ENCODE measurements at regions not wholly inside any gene's neighbourhood (a gene's known extent, or its start where the extent isn't known, plus 50 kb on each side); places are given as distances from the start of the nearest gene placed in this dataset.
"Not testable (repeated sequence)": the region's sequence is repeated elsewhere in the genome, so short reads cannot be mapped to it uniquely, and the experiment has no call there.

GRCh38 chr7:113270790-113271189 lies 152.4 kb upstream of the SMIM30 start:
- 71 to 94% methylated on average over 2 of the region's 2 CpGs for WGBS, 2 donors
- H3K27me3 ChIP-seq, result no peaks in the 10 kb centered on the region
- no peaks in the 10 kb centered on the region for H3K36me3 ChIP-seq
- no peaks in the 10 kb centered on the region for H3K9me3 ChIP-seq
- no peak for DNase-seq
- no peak overlapping the region for H3K27ac ChIP-seq
- intact Hi-C loops (cut with DNase I), result no loop called here
- TF ChIP-seq POLR2A (IDR thresholded peaks at IDR 0.05), result no peak
- no peaks in the 10 kb centered on the region for H3K4me1 ChIP-seq
- no peak overlapping the region for H3K4me3 ChIP-seq (replicated peaks in 1 of 3)

DNA sequence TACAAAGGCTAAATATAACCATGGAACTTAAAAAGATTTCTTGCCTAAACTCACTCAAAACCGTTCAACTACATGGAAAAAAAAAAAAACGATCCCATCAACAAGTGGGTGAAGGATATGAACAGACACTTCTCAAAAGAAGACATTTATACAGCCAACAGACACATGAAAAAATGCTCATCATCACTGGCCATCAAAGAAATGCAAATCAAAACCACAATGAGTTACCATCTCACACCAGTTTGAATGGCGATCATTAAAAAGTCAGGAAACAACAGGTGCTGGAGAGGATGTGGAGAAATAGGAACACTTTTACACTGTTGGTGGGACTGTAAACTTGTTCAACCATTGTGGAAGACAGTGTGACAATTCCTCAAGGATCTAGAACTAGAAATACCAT lies 151.2 kb upstream of the SMIM30 start:
- DNase-seq; H3K4me1 ChIP-seq; H3K4me3 ChIP-seq (replicated peaks in 1 of 3); H3K27me3 ChIP-seq; intact Hi-C loops (cut with DNase I); H3K27ac ChIP-seq; H3K36me3 ChIP-seq; H3K9me3 ChIP-seq: not testable (repeated sequence)
- WGBS, 2 donors, result 91 to 98% methylated on average over 3 of the region's 3 CpGs

DNA sequence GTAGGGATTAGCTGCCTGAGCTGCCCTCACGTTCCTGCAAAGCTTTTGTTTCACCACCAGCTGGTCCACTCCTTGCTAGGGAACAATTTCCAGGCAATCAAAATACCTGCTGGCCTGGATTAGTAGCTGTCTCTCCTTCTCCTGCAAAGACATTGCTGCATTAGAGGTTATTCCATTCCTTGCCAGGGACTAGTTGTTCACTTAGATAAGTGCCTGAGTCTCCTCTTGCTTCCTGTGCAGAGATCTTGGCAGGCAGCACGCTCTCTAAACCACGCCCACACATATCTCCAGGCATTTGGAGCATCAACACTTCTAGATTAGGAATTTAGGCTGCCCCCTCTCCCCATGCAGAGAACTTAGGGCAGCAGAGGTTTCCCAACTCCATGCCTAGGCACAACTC lies 150.4 kb upstream of the SMIM30 start:
- intact Hi-C loops (cut with DNase I), result no loop called here
- no peak for TF ChIP-seq POLR2A (IDR thresholded peaks at IDR 0.05)
- TF ChIP-seq, protein P1, sequence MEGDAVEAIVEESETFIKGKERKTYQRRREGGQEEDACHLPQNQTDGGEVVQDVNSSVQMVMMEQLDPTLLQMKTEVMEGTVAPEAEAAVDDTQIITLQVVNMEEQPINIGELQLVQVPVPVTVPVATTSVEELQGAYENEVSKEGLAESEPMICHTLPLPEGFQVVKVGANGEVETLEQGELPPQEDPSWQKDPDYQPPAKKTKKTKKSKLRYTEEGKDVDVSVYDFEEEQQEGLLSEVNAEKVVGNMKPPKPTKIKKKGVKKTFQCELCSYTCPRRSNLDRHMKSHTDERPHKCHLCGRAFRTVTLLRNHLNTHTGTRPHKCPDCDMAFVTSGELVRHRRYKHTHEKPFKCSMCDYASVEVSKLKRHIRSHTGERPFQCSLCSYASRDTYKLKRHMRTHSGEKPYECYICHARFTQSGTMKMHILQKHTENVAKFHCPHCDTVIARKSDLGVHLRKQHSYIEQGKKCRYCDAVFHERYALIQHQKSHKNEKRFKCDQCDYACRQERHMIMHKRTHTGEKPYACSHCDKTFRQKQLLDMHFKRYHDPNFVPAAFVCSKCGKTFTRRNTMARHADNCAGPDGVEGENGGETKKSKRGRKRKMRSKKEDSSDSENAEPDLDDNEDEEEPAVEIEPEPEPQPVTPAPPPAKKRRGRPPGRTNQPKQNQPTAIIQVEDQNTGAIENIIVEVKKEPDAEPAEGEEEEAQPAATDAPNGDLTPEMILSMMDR (IDR thresholded peaks at IDR 0.05), result no peak
- DNase-seq, result no peak
- Histone ChIP-seq H3K4me1 (no peaks in the 10 kb centered on the region), H3K36me3 (no peaks in the 10 kb centered on the region), H3K27ac (no peak overlapping the region), H3K4me3 (replicated peaks in 1 of 3) (no peak overlapping the region), H3K9me3 (no peaks in the 10 kb centered on the region), H3K27me3 (no peaks in the 10 kb centered on the region)
- WGBS, 2 donors, result 60 to 63% methylated on average over 3 of the region's 3 CpGs

GRCh38 chr7:113267885-113268284 lies 149.5 kb upstream of the SMIM30 start:
- WGBS, 2 donors, result 93 to 95% methylated on average over 4 of the region's 4 CpGs
- H3K4me1 ChIP-seq, result no peaks in the 10 kb centered on the region

DNA sequence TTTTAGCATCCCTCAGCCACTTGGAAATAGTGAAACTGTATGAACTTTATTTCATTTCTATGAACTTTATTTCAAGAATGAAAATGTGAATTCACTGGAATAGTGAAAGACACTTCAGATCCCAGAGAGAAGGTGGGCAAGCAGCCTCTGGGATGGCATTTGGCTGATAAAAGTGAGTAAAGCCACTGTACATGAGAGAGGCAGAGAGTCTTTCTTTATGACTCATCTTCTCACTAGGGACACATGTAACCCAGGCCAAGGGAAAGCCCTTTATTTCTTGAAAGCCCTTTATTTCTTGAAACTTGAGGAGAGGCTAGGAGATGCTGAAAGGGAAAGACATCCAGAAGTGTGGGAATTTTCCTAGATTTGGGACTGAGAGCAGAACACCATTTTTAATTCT lies 148.9 kb upstream of the SMIM30 start:
- Histone ChIP-seq H3K9me3 (no peaks in the 10 kb centered on the region), H3K36me3 (no peaks in the 10 kb centered on the region), H3K4me3 (replicated peaks in 1 of 3) (no peak overlapping the region), H3K27ac (no peak overlapping the region), H3K27me3 (no peaks in the 10 kb centered on the region), H3K4me1 (no peaks in the 10 kb centered on the region)
- TF ChIP-seq, protein P1 (IDR thresholded peaks at IDR 0.05), result no peak
- TF ChIP-seq POLR2A (IDR thresholded peaks at IDR 0.05), result no peak
- intact Hi-C loops (cut with DNase I), result no loop called here
- DNase-seq, result no peak

More at GRCh38 chr7:113267885-113268284, 149.5 kb upstream of the SMIM30 start:
- H3K9me3 ChIP-seq, result no peaks in the 10 kb centered on the region
- H3K27ac ChIP-seq, result no peak overlapping the region
- H3K27me3 ChIP-seq, result no peaks in the 10 kb centered on the region
- H3K36me3 ChIP-seq, result no peaks in the 10 kb centered on the region
- no peak overlapping the region for H3K4me3 ChIP-seq (replicated peaks in 1 of 3)
- TF ChIP-seq, protein P1 (IDR thresholded peaks at IDR 0.05), result no peak
- no peak for TF ChIP-seq POLR2A (IDR thresholded peaks at IDR 0.05)
- DNase-seq, result no peak
- intact Hi-C loops (cut with DNase I), result no loop called here

DNA sequence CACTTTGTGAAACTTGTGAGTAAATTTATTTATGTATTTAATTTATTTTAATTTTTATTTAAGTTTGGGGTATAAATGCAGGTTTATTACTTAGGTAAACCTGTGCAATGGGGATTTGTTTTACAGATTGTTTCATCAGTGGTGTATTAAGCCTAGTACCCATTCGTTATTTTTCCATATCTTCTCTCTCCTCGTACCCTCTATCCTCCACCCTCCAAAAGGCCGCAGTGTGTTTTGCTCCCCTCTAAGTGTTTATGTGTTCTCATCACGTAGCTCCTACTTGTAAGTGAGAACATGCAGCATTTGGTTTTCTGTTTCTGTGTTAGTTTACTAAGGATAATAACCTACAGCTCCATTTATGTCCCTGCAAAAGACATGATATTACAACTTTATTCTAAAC lies 145.4 kb upstream of the SMIM30 start:
- H3K27ac ChIP-seq, result no peak overlapping the region
- TF ChIP-seq POLR2A (IDR thresholded peaks at IDR 0.05), result no peak
- TF ChIP-seq, protein P1 (IDR thresholded peaks at IDR 0.05), result no peak
- H3K4me1 ChIP-seq, result no peaks in the 10 kb centered on the region
- H3K36me3 ChIP-seq, result no peaks in the 10 kb centered on the region
- no peak for DNase-seq
- WGBS, 2 donors, result 89 to 90% methylated on average over 4 of the region's 4 CpGs
- no peak overlapping the region for H3K4me3 ChIP-seq (replicated peaks in 1 of 3)
- H3K27me3 ChIP-seq, result no peaks in the 10 kb centered on the region
- no peaks in the 10 kb centered on the region for H3K9me3 ChIP-seq
- intact Hi-C loops (cut with DNase I), result no loop called here

DNA sequence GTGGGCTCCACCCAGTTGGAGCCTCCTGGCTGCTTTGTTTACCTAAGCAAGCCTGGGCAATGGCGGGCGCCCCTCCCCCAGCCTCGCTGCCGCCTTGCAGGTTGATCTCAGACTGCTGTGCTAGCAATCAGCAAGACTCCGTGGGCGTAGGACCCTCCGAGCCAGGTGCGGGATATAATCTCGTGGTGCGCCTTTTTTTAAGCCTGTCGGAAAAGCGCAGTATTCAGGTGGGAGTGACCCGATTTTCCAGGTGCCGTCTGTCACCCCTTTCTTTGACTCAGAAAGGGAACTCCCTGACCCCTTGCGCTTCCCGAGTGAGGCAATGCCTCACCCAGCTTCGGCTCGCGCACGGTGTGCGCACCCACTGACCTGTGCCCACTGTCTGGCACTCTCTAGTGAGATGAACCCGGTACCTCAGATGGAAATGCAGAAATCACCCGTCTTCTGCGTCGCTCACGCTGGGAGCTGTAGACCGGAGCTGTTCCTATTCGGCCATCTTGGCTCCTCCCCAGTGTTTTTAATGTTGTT lies 144.9 kb upstream of the SMIM30 start:
- H3K27me3 ChIP-seq; intact Hi-C loops (cut with DNase I); H3K4me3 ChIP-seq (replicated peaks in 1 of 3); DNase-seq; H3K36me3 ChIP-seq; H3K4me1 ChIP-seq; H3K27ac ChIP-seq; H3K9me3 ChIP-seq: not testable (repeated sequence)
- 95 to 96% methylated on average over 25 to 28 of the region's 28 CpGs for WGBS, 2 donors

Measured in thyroid gland (tissue), 4 donors.